ENCODE measurements at regions not wholly inside any gene's neighbourhood (a gene's known extent, or its start where the extent isn't known, plus 50 kb on each side); places are given as distances from the start of the nearest gene placed in this dataset.

DNA sequence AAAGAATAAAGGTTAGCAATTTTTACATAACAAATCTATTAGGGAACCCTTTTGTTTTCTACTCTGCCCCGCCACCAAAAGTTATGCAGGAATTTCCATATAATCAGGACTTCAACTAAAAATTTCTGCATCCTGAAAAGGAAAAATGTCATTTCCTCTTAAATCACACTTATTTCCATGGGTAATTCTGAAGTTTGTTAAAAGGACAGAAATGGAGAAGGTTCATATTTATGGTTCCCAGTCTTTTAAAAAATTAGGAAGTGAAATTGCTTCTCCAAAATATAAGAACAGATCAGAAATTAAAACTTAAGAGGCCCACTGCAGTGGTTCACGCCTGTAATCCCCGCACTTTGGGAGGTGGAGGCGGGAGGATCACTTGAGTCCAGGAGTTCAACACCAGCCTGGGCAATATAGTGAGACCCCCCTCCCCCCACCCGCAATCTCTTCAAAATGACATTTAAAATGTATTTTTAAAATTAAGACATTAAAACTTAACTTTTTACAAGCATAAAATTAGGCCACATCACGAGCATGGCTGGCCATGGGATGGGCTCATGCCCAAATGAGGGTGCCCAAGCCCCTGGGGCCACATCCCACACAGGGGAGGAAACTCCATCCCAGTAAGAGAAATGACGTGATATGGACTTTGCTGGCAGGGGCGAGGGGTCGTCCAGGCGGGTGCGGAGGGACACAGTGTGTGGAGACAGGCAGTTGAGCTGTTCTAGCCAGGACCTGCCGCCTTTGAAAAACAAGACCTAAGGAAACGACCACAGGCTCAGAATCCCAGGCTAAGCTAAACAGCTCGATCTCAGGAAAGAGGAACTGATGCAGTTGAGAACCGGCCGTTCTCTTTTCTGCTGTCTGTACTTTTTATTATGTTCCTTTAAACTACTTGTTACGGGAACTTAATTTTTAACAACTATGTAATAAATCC, 51.3 kb upstream of the NFE2L3 start:
- Histone ChIP-seq H3K27ac (ENCODE audit: low read length) (no peak overlapping the region), H3K36me3 (ENCODE audit: low read depth, low read length) (no peaks in the 10 kb centered on the region), H2AFZ (ENCODE audit: low read length) (no peak overlapping the region), H3K4me2 (ENCODE audit: low read length) (no peak overlapping the region), H3K9ac (ENCODE audit: low read length) (no peak overlapping the region), H3K4me1 (ENCODE audit: insufficient read depth, low read length) (peaks cover 7% of the 10 kb centered on the region; the same call in 1 of the 2 replicates), H3K79me2 (ENCODE audit: low read length) (no peaks in the 10 kb centered on the region), H3K9me3 (ENCODE audit: low read length) (no peaks in the 10 kb centered on the region), H3K27me3 (ENCODE audit: low read length) (no peaks in the 10 kb centered on the region), H4K20me1 (ENCODE audit: low read length) (no peaks in the 10 kb centered on the region), H3K9me2 (replicated peaks; ENCODE audit: low read length) (no peaks in the 10 kb centered on the region), H3K4me3 (ENCODE audit: low read length) (no peak overlapping the region), H3F3A (ENCODE audit: low read length, unreplicated experiment) (no peaks in the 10 kb centered on the region)
- CTCF ChIA-PET, result no interaction called here
- TF ChIP-seq EZH2phosphoT487 (IDR thresholded peaks at IDR 0.05; ENCODE audit: borderline replicate concordance, low read length) (no peak), EZH2 (IDR thresholded peaks at IDR 0.05; ENCODE audit: low read length, unreplicated experiment) (no peak)
- TF ChIP-seq, protein P1, sequence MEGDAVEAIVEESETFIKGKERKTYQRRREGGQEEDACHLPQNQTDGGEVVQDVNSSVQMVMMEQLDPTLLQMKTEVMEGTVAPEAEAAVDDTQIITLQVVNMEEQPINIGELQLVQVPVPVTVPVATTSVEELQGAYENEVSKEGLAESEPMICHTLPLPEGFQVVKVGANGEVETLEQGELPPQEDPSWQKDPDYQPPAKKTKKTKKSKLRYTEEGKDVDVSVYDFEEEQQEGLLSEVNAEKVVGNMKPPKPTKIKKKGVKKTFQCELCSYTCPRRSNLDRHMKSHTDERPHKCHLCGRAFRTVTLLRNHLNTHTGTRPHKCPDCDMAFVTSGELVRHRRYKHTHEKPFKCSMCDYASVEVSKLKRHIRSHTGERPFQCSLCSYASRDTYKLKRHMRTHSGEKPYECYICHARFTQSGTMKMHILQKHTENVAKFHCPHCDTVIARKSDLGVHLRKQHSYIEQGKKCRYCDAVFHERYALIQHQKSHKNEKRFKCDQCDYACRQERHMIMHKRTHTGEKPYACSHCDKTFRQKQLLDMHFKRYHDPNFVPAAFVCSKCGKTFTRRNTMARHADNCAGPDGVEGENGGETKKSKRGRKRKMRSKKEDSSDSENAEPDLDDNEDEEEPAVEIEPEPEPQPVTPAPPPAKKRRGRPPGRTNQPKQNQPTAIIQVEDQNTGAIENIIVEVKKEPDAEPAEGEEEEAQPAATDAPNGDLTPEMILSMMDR (conservative IDR thresholded peaks at IDR 0.05; ENCODE audit: low read depth, low read length), result no peak
- POLR2A ChIA-PET (ENCODE audit: unreplicated experiment), result no interaction called here
- ATAC-seq (no peak), DNase-seq (no peak)
- intact Hi-C loops (cut with micrococcal nuclease), result no loop called here
- no TSS peak for BruUV-seq (replicated peaks)

DNA sequence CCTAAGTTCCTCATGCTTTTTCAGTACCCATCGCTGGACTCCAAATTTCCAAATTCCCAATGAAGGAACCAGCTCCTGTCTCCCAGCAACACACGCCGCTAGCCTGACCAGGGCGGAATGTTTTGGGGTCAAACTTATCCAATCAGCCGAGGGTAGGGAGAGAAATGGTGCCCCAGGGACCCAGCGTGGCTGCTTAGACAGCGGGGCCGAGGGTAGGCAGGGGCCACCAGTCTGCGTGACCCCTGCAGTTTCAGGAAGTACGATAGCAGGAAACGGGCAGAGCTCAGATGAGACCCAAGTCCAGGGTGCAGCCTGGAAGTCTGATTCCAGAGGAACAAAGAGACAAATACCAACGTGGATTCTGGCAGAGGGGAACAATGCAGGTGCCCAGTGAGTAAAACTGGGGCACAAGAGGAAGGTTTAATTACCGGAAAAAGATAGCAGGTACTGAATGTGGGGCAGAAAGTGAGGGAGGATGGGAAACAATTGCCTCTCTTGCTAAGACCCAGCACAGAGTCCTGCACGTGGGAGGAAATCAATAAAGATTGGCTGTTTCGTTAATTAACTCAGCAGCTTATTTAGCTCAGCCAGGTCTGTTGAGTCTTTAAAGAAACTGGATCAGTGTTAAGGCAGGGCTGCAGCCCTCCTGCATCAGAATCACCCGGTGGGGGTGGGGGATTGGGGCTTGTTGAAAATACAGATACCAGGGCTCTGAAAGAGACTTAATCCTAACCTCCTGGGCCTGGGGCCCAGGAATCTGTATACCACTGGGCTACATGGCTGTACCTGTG, 50.4 kb upstream of the NFE2L3 start:
- POLR2A ChIA-PET (ENCODE audit: unreplicated experiment), result no interaction called here
- intact Hi-C loops (cut with micrococcal nuclease), result no loop called here
- no peak for DNase-seq
- Histone ChIP-seq H3K27ac (ENCODE audit: low read length) (no peak overlapping the region), H3K4me2 (ENCODE audit: low read length) (no peak overlapping the region), H3K27me3 (ENCODE audit: low read length) (no peaks in the 10 kb centered on the region), H3F3A (ENCODE audit: low read length, unreplicated experiment) (no peaks in the 10 kb centered on the region), H3K36me3 (ENCODE audit: low read depth, low read length) (no peaks in the 10 kb centered on the region), H3K9me3 (ENCODE audit: low read length) (no peaks in the 10 kb centered on the region), H3K4me1 (ENCODE audit: insufficient read depth, low read length) (peaks cover 7% of the 10 kb centered on the region; the same call in 1 of the 2 replicates), H2AFZ (ENCODE audit: low read length) (no peak overlapping the region), H3K79me2 (ENCODE audit: low read length) (no peaks in the 10 kb centered on the region), H4K20me1 (ENCODE audit: low read length) (no peaks in the 10 kb centered on the region), H3K9ac (ENCODE audit: low read length) (no peak overlapping the region), H3K4me3 (ENCODE audit: low read length) (no peak overlapping the region), H3K9me2 (replicated peaks; ENCODE audit: low read length) (no peaks in the 10 kb centered on the region)
- BruUV-seq (replicated peaks), result no TSS peak
- CTCF ChIA-PET, result no interaction called here
- TF ChIP-seq EZH2phosphoT487 (IDR thresholded peaks at IDR 0.05; ENCODE audit: borderline replicate concordance, low read length) (no peak), EZH2 (IDR thresholded peaks at IDR 0.05; ENCODE audit: low read length, unreplicated experiment) (no peak)
- TF ChIP-seq, protein P1 (conservative IDR thresholded peaks at IDR 0.05; ENCODE audit: low read depth, low read length), result no peak
- no peak for ATAC-seq

All from PC-3 (cell line).